ENCODE measurements at regions not wholly inside any gene's neighbourhood (a gene's known extent, or its start where the extent isn't known, plus 50 kb on each side); places are given as distances from the start of the nearest gene placed in this dataset.

- TF ChIP-seq ZSCAN18 (tag by site-specific recombination; IDR thresholded peaks at IDR 0.05) = no peak
- no peak for TF ChIP-seq CTCF (tag by site-specific recombination; IDR thresholded peaks at IDR 0.05)
- no peak for TF ChIP-seq REST (tag by site-specific recombination; IDR thresholded peaks at IDR 0.05)
- no peak for TF ChIP-seq ZBTB8A (tag by site-specific recombination; IDR thresholded peaks at IDR 0.05)
- no peak for TF ChIP-seq MZF1 (tag by site-specific recombination; IDR thresholded peaks at IDR 0.05; ENCODE audit: borderline replicate concordance)
- no peak for TF ChIP-seq ZNF24 (tag by site-specific recombination; IDR thresholded peaks at IDR 0.05)
- TF ChIP-seq TCF7L2 (IDR thresholded peaks at IDR 0.05; ENCODE audit: borderline replicate concordance, low read depth, low read length) = no peak
- TF ChIP-seq KLF9 (tag by site-specific recombination; IDR thresholded peaks at IDR 0.05; ENCODE audit: low read depth) = no peak
- TF ChIP-seq GLI4 (tag by site-specific recombination; IDR thresholded peaks at IDR 0.05) = no peak
These were observed 93.0 kb upstream of the ZNF800 start for GRCh38 chr7:127485482-127485881.

Measured in HEK293 (cell line).